Lower leg skin (tissue), 4 donors: ENCODE measurements at regions not wholly inside any gene's neighbourhood (a gene's known extent, or its start where the extent isn't known, plus 50 kb on each side); places are given as distances from the start of the nearest gene placed in this dataset.

ENCODE experiments used
- DNase-seq, 2 donors: peaks; one replicate each; pipeline ENCODE4 v3.0.0-alpha.2; 2019; ENCODE audit warnings: low spot score in 2 of 2
- H3K4me3 ChIP-seq: fragments of 200-600 bp; sonication (generic); 2 replicates; pipeline ENCODE4 v1.5.1; 2017; ENCODE audit warnings: mild to moderate bottlenecking, low read depth; ENCODE audit not compliant: poor library complexity, severe bottlenecking
- POLR2A ChIP-seq, 2 donors: fragments of 450-650 bp; IDR thresholded peaks; one replicate each; pipeline ENCODE4 v1.6.1; 2016 to 2017; ENCODE audit warnings: antibody characterized with exemption in 2 of 2, mild to moderate bottlenecking in 1 of 2, moderate library complexity in 1 of 2
- WGBS, 2 donors: methylation state at CpG; one replicate each; pipeline ENCODE4 v1.1.5; 2018; 5-methylcytosine and 5-hydroxymethylcytosine counted together
- intact Hi-C: fragments of 100-400 bp; cut with DNase I; formaldehyde crosslinking; loops from one replicate; pipeline ENCODE4 v1.15.0; 2023; ENCODE audit warnings: low total_unique reads
- TF ChIP-seq, protein P1 (sequence below), 3 donors: fragments of 450-650 bp; IDR thresholded peaks; one replicate each; pipeline ENCODE4 v1.5.1; 2016; ENCODE audit warnings: antibody characterized with exemption in 3 of 3, mild to moderate bottlenecking in 3 of 3, moderate library complexity in 2 of 3

DNA sequence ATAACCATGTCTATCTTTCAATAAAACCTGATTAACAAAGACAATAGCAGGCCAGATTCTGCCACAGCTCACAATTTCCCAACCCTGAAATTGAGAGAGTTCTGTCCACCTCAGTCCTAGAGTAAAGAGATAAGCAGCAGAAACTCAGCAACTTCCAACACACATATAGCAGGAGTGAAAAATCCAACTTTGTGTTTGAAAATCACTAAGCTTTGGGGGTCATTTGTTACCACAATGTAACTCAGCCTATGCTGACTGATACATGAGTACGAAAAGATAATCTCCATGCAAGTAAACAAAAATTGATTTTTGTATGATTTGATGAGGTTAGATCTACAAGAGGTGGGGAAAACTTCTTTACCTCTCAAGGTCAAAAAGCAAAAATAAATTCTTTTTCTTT is 231.0 kb upstream of the DAPK1 start:
- H3K4me3 ChIP-seq: no peak overlapping the region
- DNase-seq: no peak
- no peak for TF ChIP-seq POLR2A (IDR thresholded peaks at IDR 0.05)
- TF ChIP-seq, protein P1, sequence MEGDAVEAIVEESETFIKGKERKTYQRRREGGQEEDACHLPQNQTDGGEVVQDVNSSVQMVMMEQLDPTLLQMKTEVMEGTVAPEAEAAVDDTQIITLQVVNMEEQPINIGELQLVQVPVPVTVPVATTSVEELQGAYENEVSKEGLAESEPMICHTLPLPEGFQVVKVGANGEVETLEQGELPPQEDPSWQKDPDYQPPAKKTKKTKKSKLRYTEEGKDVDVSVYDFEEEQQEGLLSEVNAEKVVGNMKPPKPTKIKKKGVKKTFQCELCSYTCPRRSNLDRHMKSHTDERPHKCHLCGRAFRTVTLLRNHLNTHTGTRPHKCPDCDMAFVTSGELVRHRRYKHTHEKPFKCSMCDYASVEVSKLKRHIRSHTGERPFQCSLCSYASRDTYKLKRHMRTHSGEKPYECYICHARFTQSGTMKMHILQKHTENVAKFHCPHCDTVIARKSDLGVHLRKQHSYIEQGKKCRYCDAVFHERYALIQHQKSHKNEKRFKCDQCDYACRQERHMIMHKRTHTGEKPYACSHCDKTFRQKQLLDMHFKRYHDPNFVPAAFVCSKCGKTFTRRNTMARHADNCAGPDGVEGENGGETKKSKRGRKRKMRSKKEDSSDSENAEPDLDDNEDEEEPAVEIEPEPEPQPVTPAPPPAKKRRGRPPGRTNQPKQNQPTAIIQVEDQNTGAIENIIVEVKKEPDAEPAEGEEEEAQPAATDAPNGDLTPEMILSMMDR (IDR thresholded peaks at IDR 0.05): no peak
- intact Hi-C loops: no loop called here
- 90 to 94% methylated on average over 1 of the region's 1 CpG for WGBS, 2 donors

DNA sequence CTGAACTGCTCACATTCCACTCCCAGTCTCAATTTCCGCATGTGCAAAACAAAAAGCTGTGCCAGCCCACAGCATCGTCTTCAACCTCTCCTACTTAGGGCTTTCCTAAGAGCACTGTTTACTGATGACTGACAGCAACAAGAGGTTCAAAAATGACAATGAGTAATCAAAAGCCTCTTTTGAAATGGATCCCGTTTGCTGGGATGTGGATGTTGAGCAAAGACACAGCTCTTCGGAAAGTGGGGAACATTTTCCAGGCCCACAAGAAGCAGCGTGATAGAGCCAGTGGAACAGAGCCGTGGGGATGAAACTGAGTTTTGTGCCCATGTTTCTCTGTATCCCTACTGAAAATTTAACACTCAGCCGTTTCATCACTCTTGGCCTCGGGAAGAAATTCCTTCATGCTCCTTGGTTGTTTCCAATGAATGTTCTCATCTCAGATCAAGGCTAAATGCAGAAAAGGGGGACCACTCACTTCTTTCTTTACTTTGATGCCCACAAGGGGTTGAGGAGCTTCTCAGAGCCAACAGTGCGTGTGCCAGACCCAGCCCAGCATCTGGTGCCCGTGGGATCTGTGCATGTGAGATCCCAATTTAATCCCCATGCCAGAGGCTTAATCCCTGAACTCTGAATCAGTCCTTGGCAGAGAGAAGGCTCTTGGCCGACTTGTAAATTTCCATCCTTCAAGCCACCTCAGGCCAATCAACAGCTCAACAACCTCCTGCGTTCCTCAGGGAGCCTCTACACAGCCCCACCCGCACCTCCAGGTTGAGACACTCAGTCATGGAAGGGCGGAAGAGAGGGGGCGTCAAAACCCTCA is 230.2 kb upstream of the DAPK1 start:
- no peak overlapping the region for H3K4me3 ChIP-seq
- WGBS, 2 donors: 32 to 37% methylated on average over 15 of the region's 15 CpGs
- intact Hi-C loops: no loop called here
- DNase-seq: peak in 1 of 2 donors; percentile 61
- no peak for TF ChIP-seq POLR2A (IDR thresholded peaks at IDR 0.05)
- TF ChIP-seq, protein P1 (IDR thresholded peaks at IDR 0.05): no peak

DNA sequence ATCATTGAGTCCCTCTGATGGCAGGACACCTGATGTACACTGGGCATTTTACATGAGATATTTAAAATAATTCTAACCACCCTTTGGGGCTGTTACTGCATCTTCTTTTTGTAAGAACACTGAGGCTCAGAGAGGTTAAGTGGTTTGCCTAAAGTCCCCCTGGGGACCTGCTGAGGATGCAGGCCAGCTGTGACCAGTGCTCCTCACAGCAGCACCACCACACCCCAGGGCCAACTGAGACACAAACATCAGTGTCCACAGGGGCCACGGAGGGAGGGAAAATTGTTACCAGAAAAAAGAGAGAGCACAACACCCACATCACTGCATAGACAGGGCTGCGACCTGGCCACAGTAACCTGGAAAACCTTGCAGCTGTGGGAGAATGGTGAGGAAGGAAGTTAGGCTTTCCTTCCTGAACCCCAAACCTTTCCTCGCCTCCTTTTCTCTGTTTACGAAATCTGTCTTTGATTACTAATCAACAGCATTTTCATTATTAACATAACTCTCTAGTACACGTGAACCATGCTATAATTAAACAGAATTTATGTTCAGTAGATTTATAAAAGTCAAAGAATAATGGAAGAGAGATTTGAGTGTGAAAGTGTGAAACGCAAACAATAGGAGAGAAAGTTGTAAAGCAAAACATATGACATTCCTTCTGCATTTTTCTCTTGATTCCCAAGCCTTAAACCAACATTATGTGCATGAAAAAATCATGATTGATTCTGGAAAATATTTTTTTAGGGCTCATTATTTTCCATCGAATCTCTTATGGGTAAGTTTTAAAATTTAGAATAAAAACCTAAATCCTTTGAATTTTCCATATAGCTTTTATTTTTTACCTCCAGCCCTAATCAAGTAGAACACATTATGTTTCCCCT is 228.1 kb upstream of the DAPK1 start:
- intact Hi-C loops: no loop called here
- no peak overlapping the region for H3K4me3 ChIP-seq
- TF ChIP-seq, protein P1 (IDR thresholded peaks at IDR 0.05): no peak
- TF ChIP-seq POLR2A (IDR thresholded peaks at IDR 0.05): no peak
- WGBS, 2 donors: 62 to 63% methylated on average over 7 of the region's 7 CpGs
- no peak for DNase-seq

DNA sequence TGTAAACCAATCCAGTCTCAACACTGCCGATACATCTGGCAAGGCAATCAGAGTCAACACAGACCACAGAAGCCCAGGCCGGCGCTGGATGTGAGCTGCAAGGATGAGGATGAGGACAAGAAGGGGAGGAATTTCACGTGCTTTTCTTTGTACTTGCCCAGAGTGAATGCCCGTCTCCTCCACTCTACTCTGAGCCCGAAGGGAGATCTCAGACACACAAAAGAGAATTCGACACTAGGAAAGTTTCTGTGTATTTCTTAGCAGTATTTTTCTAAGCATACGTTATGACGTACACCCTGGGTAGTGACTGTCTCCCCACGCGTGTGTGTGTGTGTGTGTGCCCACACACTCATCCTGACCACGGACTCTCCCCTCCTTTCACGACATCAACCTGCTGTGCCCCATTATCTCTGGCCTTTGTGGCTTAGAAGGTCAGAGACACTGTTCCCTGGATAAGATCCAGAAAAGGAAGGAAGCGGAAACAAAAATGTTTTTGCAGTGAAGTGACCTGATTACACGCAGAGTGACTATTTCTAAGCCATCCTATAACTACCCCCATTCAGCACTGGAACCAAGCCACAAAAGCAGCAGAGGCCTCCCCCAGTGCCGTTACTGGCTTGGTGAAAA is 227.3 kb upstream of the DAPK1 start:
- WGBS, 2 donors: 37 to 41% methylated on average over 16 of the region's 16 CpGs
- TF ChIP-seq POLR2A (IDR thresholded peaks at IDR 0.05): no peak
- TF ChIP-seq, protein P1 (IDR thresholded peaks at IDR 0.05): no peak
- intact Hi-C loops: no loop called here
- peak in 1 of 2 donors; percentile 89 for DNase-seq
- H3K4me3 ChIP-seq: no peak overlapping the region

DNA sequence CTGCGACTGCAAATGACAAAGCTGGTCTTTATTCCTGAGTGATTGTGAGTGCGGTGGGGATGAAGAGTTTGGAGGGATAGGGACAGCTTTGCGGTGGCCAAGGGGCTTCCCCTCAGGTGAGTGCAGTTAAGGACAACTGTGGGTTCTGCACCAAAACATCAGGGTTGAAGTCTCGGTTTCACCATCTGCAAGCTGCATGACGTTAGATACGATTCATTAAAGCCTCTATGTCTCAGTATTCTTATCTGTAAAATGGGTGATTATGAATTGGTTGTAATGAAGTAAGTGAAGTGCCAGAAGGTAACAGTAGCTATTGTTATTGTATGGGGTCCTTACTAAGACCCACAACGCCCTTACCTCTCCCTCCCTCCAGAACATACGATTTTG is 226.8 kb upstream of the DAPK1 start:
- no peak for DNase-seq
- TF ChIP-seq POLR2A (IDR thresholded peaks at IDR 0.05): no peak
- TF ChIP-seq, protein P1 (IDR thresholded peaks at IDR 0.05): no peak
- 75 to 91% methylated on average over 8 of the region's 8 CpGs for WGBS, 2 donors
- intact Hi-C loops: no loop called here
- no peak overlapping the region for H3K4me3 ChIP-seq
